ENCODE measurements at regions not wholly inside any gene's neighbourhood (a gene's known extent, or its start where the extent isn't known, plus 50 kb on each side); places are given as distances from the start of the nearest gene placed in this dataset.

DNA sequence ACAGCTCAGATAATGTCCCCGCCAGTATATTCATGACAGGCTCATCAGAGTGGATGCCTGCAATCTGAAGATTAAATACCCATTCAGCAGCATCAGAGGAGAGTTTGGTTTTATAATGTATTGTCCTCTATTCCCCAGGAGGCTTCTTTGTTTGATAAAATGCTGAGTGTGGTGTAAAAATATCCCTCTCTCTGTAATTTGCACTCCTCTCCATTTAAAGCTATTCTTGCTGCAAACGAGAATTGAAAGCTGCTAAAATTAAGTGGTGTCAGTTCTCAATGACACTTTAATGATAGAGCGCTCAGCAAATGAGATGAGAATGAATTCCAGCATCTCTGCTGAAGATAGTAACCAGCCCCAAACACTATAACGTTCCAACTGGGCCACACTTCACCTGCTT is 205.7 kb upstream of the RRP15 start:
- Histone ChIP-seq H2AFZ (ENCODE audit: low read length) (no peak overlapping the region), H3K56ac (replicated peaks; ENCODE audit: insufficient read length, low read depth, low read length) (no peak overlapping the region), H3K79me2 (ENCODE audit: control insufficient read depth in 1 of 2, insufficient read depth in 2 of 2, low read length in 2 of 2) (no peaks in the 10 kb centered on the region), H4K5ac (ENCODE audit: insufficient read length, low read depth, low read length) (no peak overlapping the region), H4K91ac (replicated peaks; ENCODE audit: insufficient read length, low read length) (no peak overlapping the region), H3K4me1 (replicated peaks in 1 of 4; ENCODE audit: control insufficient read depth in 3 of 4, insufficient read depth in 4 of 4, low read length in 3 of 4) (peaks cover 0 to 4% (median 0%) of the 10 kb centered on the region in 4 experiments; a peak in 2 of 7 replicates), H3K36me3 (ENCODE audit: control insufficient read depth in 2 of 4, insufficient read depth in 4 of 4, low read length in 3 of 4) (no peaks in the 10 kb centered on the region), H3K27ac (ENCODE audit: low read depth, low read length) (no peak overlapping the region), H3K14ac (ENCODE audit: insufficient read length) (no peak overlapping the region), H3K27me3 (replicated peaks in 1 of 4; ENCODE audit: control insufficient read depth in 3 of 4, extremely low read depth in 1 of 4, insufficient read depth in 3 of 4, low read length in 3 of 4) (no peaks in the 10 kb centered on the region), H3K9me3 (ENCODE audit: insufficient read depth in 2 of 2, low read depth in 1 of 2, low read length in 1 of 2) (no peaks in the 10 kb centered on the region), H2BK5ac (ENCODE audit: low read depth, low read length) (no peak overlapping the region), H2BK12ac (ENCODE audit: low read depth, low read length) (no peak overlapping the region), H2AK5ac (ENCODE audit: low read depth, low read length) (no peak overlapping the region), H3K4ac (replicated peaks; ENCODE audit: insufficient read length, low read depth, low read length) (no peak overlapping the region), H3K18ac (ENCODE audit: extremely low read depth, low read length) (no peak overlapping the region), H3K23me2 (ENCODE audit: low read depth, low read length) (no peaks in the 10 kb centered on the region), H4K20me1 (replicated peaks in 1 of 2; ENCODE audit: control insufficient read depth in 1 of 2, insufficient read depth in 2 of 2, low read length in 2 of 2) (no peaks in the 10 kb centered on the region), H4K8ac (ENCODE audit: extremely low read depth, insufficient read depth, low read length) (no peak overlapping the region), H3K4me2 (ENCODE audit: insufficient read depth in 1 of 2, low read depth in 2 of 2, low read length in 2 of 2) (no peak overlapping the region), H3K23ac (ENCODE audit: insufficient read length) (no peak overlapping the region), H3K79me1 (ENCODE audit: low read depth, low read length) (no peaks in the 10 kb centered on the region), H3K4me3 (ENCODE audit: extremely low read depth in 1 of 4, insufficient read depth in 2 of 4, low read depth in 3 of 4, low read length in 4 of 4) (no peak overlapping the region), H2BK120ac (replicated peaks; ENCODE audit: low read depth, low read length) (no peak overlapping the region), H2BK15ac (ENCODE audit: low read length) (no peak overlapping the region), H2BK20ac (ENCODE audit: low read length) (no peak overlapping the region), H3K9ac (replicated peaks in 1 of 4; ENCODE audit: extremely low read depth in 1 of 4, low read depth in 3 of 4, low read length in 3 of 4) (no peak overlapping the region)
- 84% methylated on average over 4 of the region's 4 CpGs; no CpG with 5 or more reads in 1 of the 2 experiments for WGBS, 2 experiments (ENCODE audit: extremely low coverage in 1 of 2, insufficient coverage in 1 of 2, insufficient read length in 1 of 2, insufficient replicate concordance in 2 of 2, low coverage in 1 of 2, low lambda C conversion rate in 2 of 2, missing lambda C conversion rate in 1 of 2)
- ChIA-PET CTCF (ENCODE audit: partially characterized antibody) (interaction anchor here (0.8 to 2.3 kb wide), 4 partner anchors 9 to 77 kb away, joined by 3 to 6 read pairs (median 3); no protein-coding TSS in a partner anchor), POLR2A (ENCODE audit: partially characterized antibody) (no interaction called here)
- DNase-seq (ENCODE audit: low read depth in 1 of 2, low spot score in 2 of 2), result no peak
- FAIRE-seq, result no peak
- TF ChIP-seq RNF2 (IDR thresholded peaks at IDR 0.05; ENCODE audit: borderline replicate concordance, low read depth, low read length, missing control alignments, poor library complexity, severe bottlenecking), result no peak
- no peak for TF ChIP-seq JUN (IDR thresholded peaks at IDR 0.05; ENCODE audit: low read depth, low read length)
- TF ChIP-seq EP300 (IDR thresholded peaks at IDR 0.05; ENCODE audit: borderline replicate concordance in 1 of 2, low read depth in 2 of 2, low read length in 2 of 2), result no peak
- TF ChIP-seq CTBP2 (IDR thresholded peaks at IDR 0.05; ENCODE audit: borderline replicate concordance, insufficient read depth, insufficient read length, low read length), result no peak
- TF ChIP-seq SP2 (IDR thresholded peaks at IDR 0.05; ENCODE audit: low read length), result no peak
- no peak for TF ChIP-seq YY1 (IDR thresholded peaks at IDR 0.05; ENCODE audit: low read depth, low read length)
- TF ChIP-seq NANOG (IDR thresholded peaks at IDR 0.05; ENCODE audit: insufficient read depth, low read depth, low read length, poor library complexity, severe bottlenecking), result no peak
- TF ChIP-seq FOSL1 (IDR thresholded peaks at IDR 0.05; ENCODE audit: insufficient read depth, low read depth, low read length), result no peak
- TF ChIP-seq CEBPB (IDR thresholded peaks at IDR 0.05; ENCODE audit: low read depth, low read length), result no peak
- no peak for TF ChIP-seq USF2 (IDR thresholded peaks at IDR 0.05; ENCODE audit: low read length)
- TF ChIP-seq SUZ12 (IDR thresholded peaks at IDR 0.05; ENCODE audit: low read length), result no peak
- TF ChIP-seq BCL11A (IDR thresholded peaks at IDR 0.05; ENCODE audit: low read depth in 2 of 2, low read length in 2 of 2), result no peak
- no peak for TF ChIP-seq MAFK (IDR thresholded peaks at IDR 0.05; ENCODE audit: low read depth, low read length)
